Ishikawa (cell line): ENCODE measurements at regions not wholly inside any gene's neighbourhood (a gene's known extent, or its start where the extent isn't known, plus 50 kb on each side); places are given as distances from the start of the nearest gene placed in this dataset.

Source experiments
- CEBPB ChIP-seq: IDR thresholded peaks from 2 replicates; pipeline ENCODE4 v1.6.1; 2012
- CREB1 ChIP-seq: IDR thresholded peaks from 2 replicates; pipeline ENCODE4 v1.6.1; 2012; ENCODE audit warnings: low read depth
- EGR1 ChIP-seq: IDR thresholded peaks from 2 replicates; pipeline ENCODE4 v1.6.1; 2012
- EP300 ChIP-seq: IDR thresholded peaks from 2 replicates; pipeline ENCODE4 v1.6.1; 2012; ENCODE audit warnings: borderline replicate concordance
- FOXM1 ChIP-seq: IDR thresholded peaks from 2 replicates; pipeline ENCODE4 v1.6.1; 2012; ENCODE audit warnings: low read depth, borderline replicate concordance
- MAX ChIP-seq: IDR thresholded peaks from 2 replicates; pipeline ENCODE4 v1.6.1; 2012
- NFIC ChIP-seq: IDR thresholded peaks from 2 replicates; pipeline ENCODE4 v1.6.1; 2012
- RAD21 ChIP-seq: IDR thresholded peaks from 2 replicates; pipeline ENCODE4 v1.6.1; 2012; ENCODE audit warnings: low read depth
- REST ChIP-seq: IDR thresholded peaks from 2 replicates; pipeline ENCODE4 v1.6.1; 2012; ENCODE audit warnings: low read depth, mild to moderate bottlenecking
- TAF1 ChIP-seq: IDR thresholded peaks from 2 replicates; pipeline ENCODE4 v1.6.1; 2012; ENCODE audit warnings: low read depth, mild to moderate bottlenecking
- TCF12 ChIP-seq: IDR thresholded peaks from 2 replicates; pipeline ENCODE4 v1.6.1; 2012; ENCODE audit warnings: low read depth
- TEAD4 ChIP-seq: IDR thresholded peaks from 2 replicates; pipeline ENCODE4 v1.6.1; 2012
- USF1 ChIP-seq: IDR thresholded peaks from 2 replicates; pipeline ENCODE4 v1.6.1; 2012
- YY1 ChIP-seq: IDR thresholded peaks from 2 replicates; pipeline ENCODE4 v1.6.1; 2012; ENCODE audit warnings: low read depth
- ZBTB7A ChIP-seq: IDR thresholded peaks from 2 replicates; pipeline ENCODE4 v1.6.1; 2012; ENCODE audit warnings: low read depth

GRCh38 chr6:134686071-134686470 lies 263.8 kb downstream of the ALDH8A1 start:
- TF ChIP-seq ZBTB7A (no peak), EGR1 (no peak), FOXM1 (no peak), TEAD4 (no peak)

- no peak for TF ChIP-seq MAX
- no peak for TF ChIP-seq TEAD4
- TF ChIP-seq ZBTB7A, result no peak
These were observed 265.5 kb downstream of the ALDH8A1 start for GRCh38 chr6:134684423-134684795.

GRCh38 chr6:134683783-134684422 lies 266.0 kb downstream of the ALDH8A1 start:
- TF ChIP-seq TEAD4, result no peak
- TF ChIP-seq CREB1, result no peak
- no peak for TF ChIP-seq TAF1

GRCh38 chr6:134680433-134680832 lies 269.5 kb downstream of the ALDH8A1 start:
- TF ChIP-seq YY1 (no peak), EGR1 (no peak), FOXM1 (no peak), CEBPB (no peak), TCF12 (no peak), CREB1 (no peak), RAD21 (no peak), EP300 (no peak), MAX (no peak), REST (no peak), TEAD4 (no peak), ZBTB7A (no peak), NFIC (no peak), USF1 (no peak), TAF1 (no peak)

- TF ChIP-seq ZBTB7A (no peak), CREB1 (no peak), TAF1 (no peak), EGR1 (no peak), REST (no peak), MAX (no peak), FOXM1 (no peak)
These were observed 269.9 kb downstream of the ALDH8A1 start for GRCh38 chr6:134680021-134680420.

GRCh38 chr6:134678436-134678889 lies 271.4 kb downstream of the ALDH8A1 start:
- TF ChIP-seq NFIC (peak; percentile 65), CEBPB (no peak)

- TF ChIP-seq USF1 (no peak), MAX (no peak), NFIC (no peak), EP300 (no peak), FOXM1 (no peak), TCF12 (no peak), ZBTB7A (no peak), RAD21 (no peak), EGR1 (no peak), TEAD4 (no peak), YY1 (no peak), CEBPB (no peak), CREB1 (no peak)
These were observed 273.3 kb downstream of the ALDH8A1 start for GRCh38 chr6:134676307-134677281.
